ENCODE measurements at regions not wholly inside any gene's neighbourhood (a gene's known extent, or its start where the extent isn't known, plus 50 kb on each side); places are given as distances from the start of the nearest gene placed in this dataset.

- DNase-seq, result no peak
Measured at GRCh38 chr12:82055391-82055790, 296.2 kb upstream of the PPFIA2 start.

GRCh38 chr12:82054566-82054965 is 295.4 kb upstream of the PPFIA2 start:
- no peak for FAIRE-seq
- Histone ChIP-seq H3K4me3 (ENCODE audit: low read length in 3 of 3) (no peak overlapping the region), H3K9me3 (ENCODE audit: control insufficient read depth in 2 of 3, insufficient read depth in 1 of 3, low read length in 3 of 3) (no peaks in the 10 kb centered on the region), H3K27me3 (ENCODE audit: control insufficient read depth, insufficient read depth, low read length) (no peaks in the 10 kb centered on the region), H3K4me1 (ENCODE audit: control insufficient read depth in 2 of 3, insufficient read depth in 2 of 3, low read depth in 1 of 3, low read length in 3 of 3) (no peaks in the 10 kb centered on the region), H3K9ac (ENCODE audit: low read length in 3 of 3) (no peak overlapping the region), H3K27ac (ENCODE audit: low read depth in 2 of 2, low read length in 2 of 2) (no peak overlapping the region), H3K36me3 (ENCODE audit: control insufficient read depth in 2 of 3, insufficient read depth in 3 of 3, low read length in 3 of 3) (no peaks in the 10 kb centered on the region)
- intact Hi-C loops (cut with DNase I), result no loop called here
- DNase-seq, result no peak
- no peak for TF ChIP-seq CTCF (IDR thresholded peaks at IDR 0.05; ENCODE audit: borderline replicate concordance, extremely low read depth, insufficient read depth)

More at GRCh38 chr12:82055391-82055790, 296.2 kb upstream of the PPFIA2 start:
- H3K36me3 ChIP-seq (ENCODE audit: control insufficient read depth in 2 of 3, insufficient read depth in 3 of 3, low read length in 3 of 3), result no peaks in the 10 kb centered on the region
- no peak for FAIRE-seq
- no peaks in the 10 kb centered on the region for H3K27me3 ChIP-seq (ENCODE audit: control insufficient read depth, insufficient read depth, low read length)
- H3K27ac ChIP-seq (ENCODE audit: low read depth in 2 of 2, low read length in 2 of 2), result no peak overlapping the region
- H3K4me3 ChIP-seq (ENCODE audit: low read length in 3 of 3), result no peak overlapping the region
- H3K4me1 ChIP-seq (ENCODE audit: control insufficient read depth in 2 of 3, insufficient read depth in 2 of 3, low read depth in 1 of 3, low read length in 3 of 3), result no peaks in the 10 kb centered on the region
- H3K9me3 ChIP-seq (ENCODE audit: control insufficient read depth in 2 of 3, insufficient read depth in 1 of 3, low read length in 3 of 3), result no peaks in the 10 kb centered on the region
- intact Hi-C loops (cut with DNase I), result no loop called here
- TF ChIP-seq CTCF (IDR thresholded peaks at IDR 0.05; ENCODE audit: borderline replicate concordance, extremely low read depth, insufficient read depth), result no peak
- H3K9ac ChIP-seq (ENCODE audit: low read length in 3 of 3), result no peak overlapping the region

GRCh38 chr12:82047446-82047845 is 288.3 kb upstream of the PPFIA2 start:
- H3K27ac ChIP-seq (ENCODE audit: low read depth in 2 of 2, low read length in 2 of 2), result no peak overlapping the region
- DNase-seq, result no peak
- no peak for FAIRE-seq
- no peaks in the 10 kb centered on the region for H3K4me1 ChIP-seq (ENCODE audit: control insufficient read depth in 2 of 3, insufficient read depth in 2 of 3, low read depth in 1 of 3, low read length in 3 of 3)
- H3K36me3 ChIP-seq (ENCODE audit: control insufficient read depth in 2 of 3, insufficient read depth in 3 of 3, low read length in 3 of 3), result no peaks in the 10 kb centered on the region
- H3K9me3 ChIP-seq (ENCODE audit: control insufficient read depth in 2 of 3, insufficient read depth in 1 of 3, low read length in 3 of 3), result no peaks in the 10 kb centered on the region
- H3K9ac ChIP-seq (ENCODE audit: low read length in 3 of 3), result no peak overlapping the region
- intact Hi-C loops (cut with DNase I), result no loop called here
- H3K4me3 ChIP-seq (ENCODE audit: low read length in 3 of 3), result no peak overlapping the region
- TF ChIP-seq CTCF (IDR thresholded peaks at IDR 0.05; ENCODE audit: borderline replicate concordance, extremely low read depth, insufficient read depth), result no peak
- H3K27me3 ChIP-seq (ENCODE audit: control insufficient read depth, insufficient read depth, low read length), result no peaks in the 10 kb centered on the region
